Activated T-helper 2 cell treated with anti-CD3 and anti-CD28 coated beads, Interferon-gamma antibody, Interleukin-2, Interleukin-4, amounts not matched to agents 10 μg/mL and 5 μg/mL and 100 μg/mL, durations not matched to agents 14 hours and 24 hours and 36 hours (primary cell): ENCODE measurements at regions not wholly inside any gene's neighbourhood (a gene's known extent, or its start where the extent isn't known, plus 50 kb on each side); places are given as distances from the start of the nearest gene placed in this dataset.

Experiments used
- DNase-seq: peaks from one replicate; pipeline ENCODE4 v3.0.0; 2021; ENCODE audit warnings: low spot score
- H3K27ac Mint-ChIP-seq: one replicate; pipeline ENCODE4 v1.8.0; 2021; ENCODE audit warnings: mixed read lengths
- H3K27me3 Mint-ChIP-seq: one replicate; pipeline ENCODE4 v1.8.0; 2021; ENCODE audit warnings: low read depth, mixed read lengths
- H3K36me3 Mint-ChIP-seq: one replicate; pipeline ENCODE4 v1.8.0; 2021; ENCODE audit warnings: low read depth, mixed read lengths
- H3K4me1 Mint-ChIP-seq: one replicate; pipeline ENCODE4 v1.8.0; 2021; ENCODE audit warnings: low read depth, mixed read lengths
- H3K4me3 Mint-ChIP-seq: one replicate; pipeline ENCODE4 v1.8.0; 2021; ENCODE audit warnings: low read depth, mild to moderate bottlenecking, moderate library complexity, mixed read lengths
- H3K9me3 Mint-ChIP-seq: one replicate; pipeline ENCODE4 v1.8.0; 2021; ENCODE audit warnings: mixed read lengths
- intact Hi-C: fragments of 100-400 bp; cut with micrococcal nuclease; formaldehyde crosslinking; loops from one replicate; pipeline ENCODE4 v1.15.1; 2023

DNA sequence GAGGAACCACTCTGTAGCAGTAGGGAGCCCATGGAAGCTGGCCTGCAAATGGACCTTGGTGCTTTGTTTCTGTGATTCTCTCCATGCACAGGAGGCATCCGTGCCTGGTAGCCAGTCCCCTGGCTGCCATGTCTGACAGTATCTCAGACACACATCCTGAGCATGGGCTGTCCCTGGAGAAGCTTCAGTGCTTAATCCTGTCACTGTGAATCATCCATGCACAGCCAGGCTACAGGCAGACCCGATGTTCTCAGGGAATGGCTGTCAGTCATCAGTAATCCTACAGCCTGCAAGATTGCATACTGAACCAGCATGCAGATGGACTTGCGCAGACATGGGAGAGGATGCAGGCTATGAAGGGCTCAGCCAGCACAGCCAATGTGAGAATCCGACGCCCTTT, 606.3 kb upstream of the PLXNA2 start:
- intact Hi-C loops: no loop called here
- no peak for DNase-seq
- Mint-ChIP-seq H3K4me3 (no peak overlapping the region), H3K9me3 (no peaks in the 10 kb centered on the region), H3K4me1 (no peaks in the 10 kb centered on the region), H3K36me3 (no peaks in the 10 kb centered on the region), H3K27ac (no peak overlapping the region), H3K27me3 (no peaks in the 10 kb centered on the region)

DNA sequence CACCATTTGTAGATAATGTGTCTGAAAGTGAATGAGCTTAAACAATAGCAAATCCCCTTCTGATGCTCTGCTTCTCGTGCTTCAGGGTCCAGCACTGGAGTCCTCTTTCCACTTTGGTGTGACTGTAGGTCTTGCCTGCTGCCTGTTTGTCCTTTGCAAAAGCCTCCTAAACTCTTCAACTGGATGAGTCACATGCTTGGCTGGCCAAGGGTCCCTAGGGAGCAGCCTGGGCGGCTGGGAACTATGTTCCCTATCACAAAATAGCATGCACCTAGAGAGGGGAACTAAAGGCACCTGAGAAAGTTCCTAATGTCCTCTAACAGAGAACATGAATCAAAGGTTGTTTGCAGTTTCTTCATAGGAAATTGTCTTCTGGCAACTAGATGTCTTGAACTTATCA, 607.2 kb upstream of the PLXNA2 start:
- no peaks in the 10 kb centered on the region for H3K4me1 Mint-ChIP-seq
- H3K27me3 Mint-ChIP-seq: no peaks in the 10 kb centered on the region
- intact Hi-C loops: no loop called here
- no peak overlapping the region for H3K4me3 Mint-ChIP-seq
- no peak overlapping the region for H3K27ac Mint-ChIP-seq
- H3K9me3 Mint-ChIP-seq: no peaks in the 10 kb centered on the region
- DNase-seq: no peak
- no peaks in the 10 kb centered on the region for H3K36me3 Mint-ChIP-seq

DNA sequence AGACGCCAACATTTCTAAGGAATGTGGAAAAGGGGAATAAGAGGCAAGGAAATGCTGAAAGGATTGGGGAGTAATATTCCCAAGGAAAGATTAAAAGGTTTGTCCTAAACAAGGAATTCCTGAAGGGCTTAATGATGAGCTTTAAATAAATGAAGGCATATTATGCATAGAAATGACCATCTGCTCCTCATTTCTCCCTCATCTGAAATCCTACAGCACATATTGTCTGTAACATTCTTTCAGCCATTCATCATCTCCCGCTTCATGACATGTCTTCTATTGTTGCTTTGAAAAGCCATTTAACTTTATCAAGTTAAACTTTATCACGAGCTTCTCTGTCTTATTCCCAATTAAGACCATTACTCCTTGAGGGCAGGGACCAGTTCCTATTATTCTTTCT, 608.7 kb upstream of the PLXNA2 start:
- no peaks in the 10 kb centered on the region for H3K36me3 Mint-ChIP-seq

DNA sequence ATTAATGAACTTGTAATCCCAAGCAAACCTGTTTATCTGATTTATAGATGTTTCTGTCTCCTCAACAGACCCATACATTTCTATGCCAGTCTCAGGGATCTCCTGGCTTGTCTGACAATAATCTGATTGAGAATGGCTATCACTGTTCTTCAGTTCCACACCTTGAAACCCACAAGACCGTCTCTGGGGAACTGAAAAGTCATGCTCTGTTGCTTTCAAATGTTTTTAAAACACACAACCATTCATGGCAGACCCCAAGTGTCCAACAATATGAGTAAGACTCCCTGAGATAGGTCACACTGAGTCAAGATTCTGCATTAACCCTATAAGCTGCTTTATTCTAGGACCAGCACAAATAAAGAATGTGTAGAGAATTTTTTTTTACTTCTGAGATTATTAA, 611.2 kb upstream of the PLXNA2 start:
- intact Hi-C loops: no loop called here
- Mint-ChIP-seq H3K27ac (no peak overlapping the region), H3K9me3 (no peaks in the 10 kb centered on the region), H3K27me3 (no peaks in the 10 kb centered on the region), H3K36me3 (no peaks in the 10 kb centered on the region), H3K4me3 (no peak overlapping the region), H3K4me1 (no peaks in the 10 kb centered on the region)
- DNase-seq: no peak

More for the DNA sequence above, 608.7 kb upstream of the PLXNA2 start:
- Mint-ChIP-seq H3K4me3 (no peak overlapping the region), H3K9me3 (no peaks in the 10 kb centered on the region), H3K27me3 (no peaks in the 10 kb centered on the region), H3K4me1 (no peaks in the 10 kb centered on the region), H3K27ac (no peak overlapping the region)
- intact Hi-C loops: no loop called here
- DNase-seq: no peak

- Mint-ChIP-seq H3K4me3 (no peak overlapping the region), H3K4me1 (no peaks in the 10 kb centered on the region), H3K27ac (no peak overlapping the region), H3K36me3 (no peaks in the 10 kb centered on the region), H3K9me3 (no peaks in the 10 kb centered on the region), H3K27me3 (no peaks in the 10 kb centered on the region)
- intact Hi-C loops: no loop called here
- DNase-seq: no peak
These were observed 613.3 kb upstream of the PLXNA2 start for GRCh38 chr1:208857465-208857864.

DNA sequence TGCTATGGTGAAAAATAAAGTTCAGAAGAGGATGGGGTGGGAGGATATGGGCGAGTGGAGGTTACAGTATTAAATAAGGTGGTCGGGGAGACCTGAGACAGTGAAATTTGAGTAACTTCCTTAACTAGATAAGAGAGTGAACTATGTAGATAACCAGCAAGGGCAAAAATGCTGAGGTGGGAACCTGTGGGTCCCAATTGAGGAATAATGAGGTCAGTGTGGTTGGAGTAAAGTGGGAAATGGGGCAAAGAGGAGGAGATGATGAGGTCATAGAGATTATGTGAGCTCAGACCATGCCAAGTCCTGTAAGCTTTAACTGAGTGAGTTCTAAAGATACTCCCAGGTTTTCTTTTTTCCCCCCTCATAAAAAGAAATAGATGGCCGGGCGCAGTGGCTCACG, 614.6 kb upstream of the PLXNA2 start:
- H3K4me1 Mint-ChIP-seq: no peaks in the 10 kb centered on the region
- intact Hi-C loops: no loop called here
- no peaks in the 10 kb centered on the region for H3K36me3 Mint-ChIP-seq
- no peak for DNase-seq
- no peaks in the 10 kb centered on the region for H3K9me3 Mint-ChIP-seq
- H3K27ac Mint-ChIP-seq: no peak overlapping the region
- H3K4me3 Mint-ChIP-seq: no peak overlapping the region
- no peaks in the 10 kb centered on the region for H3K27me3 Mint-ChIP-seq

DNA sequence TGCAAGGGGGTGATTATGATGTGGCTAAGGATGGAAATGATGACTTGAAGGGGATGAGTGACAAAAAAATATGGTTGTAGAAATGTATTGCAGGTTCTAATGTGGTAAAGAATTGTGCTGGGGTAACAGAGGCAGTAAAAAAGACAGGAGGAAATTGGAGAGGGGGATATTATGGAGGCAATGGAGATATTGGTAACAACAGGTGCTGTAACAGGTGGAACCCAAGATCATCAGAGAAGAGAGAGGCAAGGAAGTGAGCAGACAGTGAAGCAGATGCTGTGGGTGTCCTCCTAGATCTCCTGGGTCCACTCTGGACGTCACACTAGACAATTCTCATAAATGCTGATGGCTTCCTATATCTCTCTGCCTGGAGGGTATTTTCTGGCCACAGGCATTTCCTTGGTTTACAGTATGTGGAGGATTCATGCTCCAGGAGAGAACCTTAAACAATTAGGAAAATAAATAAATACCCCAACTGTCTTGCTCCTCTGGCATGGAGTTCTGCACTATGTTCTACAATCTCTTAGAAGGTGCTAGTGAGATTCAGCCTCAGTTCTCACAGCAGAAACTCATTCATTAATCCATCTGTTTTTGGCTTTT, 620.3 kb upstream of the PLXNA2 start:
- no peaks in the 10 kb centered on the region for H3K9me3 Mint-ChIP-seq
- DNase-seq: no peak
- H3K4me1 Mint-ChIP-seq: no peaks in the 10 kb centered on the region
- H3K4me3 Mint-ChIP-seq: no peak overlapping the region
- no peak overlapping the region for H3K27ac Mint-ChIP-seq
- intact Hi-C loops: no loop called here
- no peaks in the 10 kb centered on the region for H3K27me3 Mint-ChIP-seq
- no peaks in the 10 kb centered on the region for H3K36me3 Mint-ChIP-seq

- intact Hi-C loops: no loop called here
- H3K27ac Mint-ChIP-seq: no peak overlapping the region
These were observed 622.3 kb upstream of the PLXNA2 start for GRCh38 chr1:208866386-208866955.

DNA sequence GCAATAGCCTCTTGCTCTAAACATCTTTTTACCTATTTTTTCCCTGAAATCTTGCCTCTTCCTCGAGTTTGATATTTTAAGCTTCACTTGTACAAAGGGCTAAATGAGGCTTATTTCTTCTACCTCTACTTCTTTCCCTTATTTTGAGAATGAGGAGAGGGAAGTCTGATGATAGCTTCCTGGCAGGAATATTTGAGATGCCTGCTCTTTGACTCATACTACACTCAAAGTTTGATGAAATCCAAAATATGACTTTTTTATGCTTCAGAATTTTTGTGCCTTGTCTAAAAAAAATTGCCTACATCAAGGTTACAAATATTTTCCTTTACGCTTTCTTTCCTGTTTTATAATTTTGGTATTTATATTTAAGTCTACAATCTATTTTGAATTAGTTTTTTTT, 624.4 kb upstream of the PLXNA2 start:
- intact Hi-C loops: no loop called here
- Mint-ChIP-seq H3K36me3 (no peaks in the 10 kb centered on the region), H3K27me3 (no peaks in the 10 kb centered on the region), H3K4me1 (no peaks in the 10 kb centered on the region), H3K4me3 (no peak overlapping the region), H3K9me3 (no peaks in the 10 kb centered on the region), H3K27ac (no peak overlapping the region)
- no peak for DNase-seq

More at GRCh38 chr1:208866386-208866955, 622.3 kb upstream of the PLXNA2 start:
- Mint-ChIP-seq H3K4me1 (no peaks in the 10 kb centered on the region), H3K36me3 (no peaks in the 10 kb centered on the region), H3K4me3 (no peak overlapping the region), H3K9me3 (no peaks in the 10 kb centered on the region), H3K27me3 (no peaks in the 10 kb centered on the region)
- no peak for DNase-seq

GRCh38 chr1:208874915-208875314, 630.7 kb upstream of the PLXNA2 start:
- intact Hi-C loops: no loop called here
- Mint-ChIP-seq H3K27me3 (no peaks in the 10 kb centered on the region), H3K9me3 (no peaks in the 10 kb centered on the region), H3K4me1 (no peaks in the 10 kb centered on the region), H3K4me3 (no peak overlapping the region), H3K27ac (no peak overlapping the region), H3K36me3 (no peaks in the 10 kb centered on the region)
- DNase-seq: no peak

DNA sequence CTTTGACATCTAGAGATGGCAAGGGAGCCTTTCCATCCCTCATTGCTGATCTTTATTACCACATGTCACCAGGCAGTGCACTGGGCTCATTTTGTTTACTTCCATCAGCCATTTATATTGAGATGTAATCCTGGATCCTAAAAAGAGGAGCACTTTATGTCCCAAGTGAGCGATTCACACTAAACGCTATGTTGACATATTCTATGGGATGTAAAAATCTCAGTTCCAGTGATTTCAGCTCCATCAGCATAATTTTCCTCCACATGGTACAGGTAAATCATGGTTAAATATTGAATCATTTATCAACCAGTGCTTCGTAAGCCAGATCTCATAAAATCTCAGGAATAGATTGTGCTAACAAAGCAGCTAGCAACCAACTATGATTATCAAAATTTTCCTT, 634.8 kb upstream of the PLXNA2 start:
- Mint-ChIP-seq H3K4me1 (no peaks in the 10 kb centered on the region), H3K9me3 (no peaks in the 10 kb centered on the region), H3K27me3 (no peaks in the 10 kb centered on the region), H3K4me3 (no peak overlapping the region), H3K27ac (no peak overlapping the region), H3K36me3 (no peaks in the 10 kb centered on the region)
- DNase-seq: no peak
- intact Hi-C loops: no loop called here

- intact Hi-C loops: no loop called here
- Mint-ChIP-seq H3K9me3 (no peaks in the 10 kb centered on the region), H3K27me3 (no peaks in the 10 kb centered on the region), H3K4me1 (no peaks in the 10 kb centered on the region), H3K36me3 (no peaks in the 10 kb centered on the region), H3K4me3 (no peak overlapping the region), H3K27ac (no peak overlapping the region)
- no peak for DNase-seq
These were observed 636.4 kb upstream of the PLXNA2 start for GRCh38 chr1:208880433-208881100.

DNA sequence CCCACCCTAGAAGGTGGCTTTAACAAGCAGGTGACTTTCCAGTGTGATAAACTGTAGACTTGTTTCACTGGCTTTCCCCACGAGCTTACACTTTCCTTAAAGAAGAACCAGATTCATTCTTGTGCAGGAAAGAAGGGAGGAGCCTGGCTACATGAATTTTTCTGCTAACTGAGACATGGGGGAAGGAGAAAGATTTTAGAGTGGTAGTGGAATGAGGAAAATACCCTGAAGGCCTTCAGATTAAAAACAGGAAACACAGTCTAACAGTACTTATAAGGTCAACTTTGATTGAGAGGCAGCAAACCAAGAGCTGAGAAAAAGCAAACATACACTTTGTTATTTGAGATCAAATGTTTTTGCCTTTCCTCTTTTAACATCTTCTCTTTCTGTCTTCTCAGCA, 640.9 kb upstream of the PLXNA2 start:
- Mint-ChIP-seq H3K4me3 (no peak overlapping the region), H3K9me3 (no peaks in the 10 kb centered on the region), H3K36me3 (no peaks in the 10 kb centered on the region), H3K4me1 (no peaks in the 10 kb centered on the region), H3K27me3 (no peaks in the 10 kb centered on the region), H3K27ac (no peak overlapping the region)
- no peak for DNase-seq
- intact Hi-C loops: no loop called here
